IMR-90 (cell line): ENCODE measurements at regions not wholly inside any gene's neighbourhood (a gene's known extent, or its start where the extent isn't known, plus 50 kb on each side); places are given as distances from the start of the nearest gene placed in this dataset.

ENCODE experiments used
- ATAC-seq: fragments of 200-7000 bp; cut with Tn5 transposase; 2 replicates; pipeline ENCODE4 v1.9.1; 2020; ENCODE audit warnings: low read depth, mild to moderate bottlenecking, moderate library complexity
- BruUV-seq: library from RNA; stranded (reverse); fragments of 400-500 nt; replicated peaks from 2 replicates; lab custom pipeline; 2021; lab: Mats Ljungman, UMichigan
- CTCF ChIA-PET: fragments of 300-600 bp; formaldehyde crosslinking; extraction: SDS; loops from one replicate; lab custom pipeline; 2021; ENCODE audit warnings: antibody characterized with exemption; lab: Yijun Ruan, JAX
- POLR2A ChIA-PET: fragments of 300-600 bp; sonication (Branson Sonifier 250); formaldehyde crosslinking; loops from one replicate; lab custom pipeline; 2022; ENCODE audit warnings: antibody characterized with exemption; ENCODE audit not compliant: unreplicated experiment; lab: Charles Lee
- DNase-seq: peaks from one replicate; pipeline ENCODE4 v3.0.0; 2013
- H2AFZ ChIP-seq: replicated peaks from 2 replicates; pipeline ENCODE3; 2013; ENCODE audit warnings: low read length, mild to moderate bottlenecking; ENCODE audit not compliant: poor library complexity
- H2AK5ac ChIP-seq: 2 replicates; pipeline ENCODE4 v1.6.1; 2013; ENCODE audit warnings: low read depth, low read length, inconsistent platforms
- H2AK9ac ChIP-seq: replicated peaks from 2 replicates; pipeline ENCODE3; 2013; ENCODE audit warnings: mild to moderate bottlenecking, low read depth, low read length, moderate library complexity; ENCODE audit not compliant: poor library complexity
- H2BK120ac ChIP-seq: 2 replicates; pipeline ENCODE4 v1.6.1; 2013; ENCODE audit warnings: low read depth, low read length, inconsistent platforms
- H2BK15ac ChIP-seq: 3 replicates; pipeline ENCODE4 v1.6.1; 2013; ENCODE audit warnings: low read depth, low read length, inconsistent platforms
- H2BK20ac ChIP-seq: 2 replicates; pipeline ENCODE4 v1.6.1; 2013; ENCODE audit warnings: low read depth, mild to moderate bottlenecking, inconsistent platforms, low read length, moderate library complexity
- H2BK5ac ChIP-seq: 2 replicates; pipeline ENCODE4 v1.6.1; 2013; ENCODE audit warnings: mild to moderate bottlenecking, low read depth, low read length, inconsistent platforms; ENCODE audit not compliant: poor library complexity, severe bottlenecking
- H3K14ac ChIP-seq: replicated peaks from 2 replicates; pipeline ENCODE4 v1.6.1; 2013; ENCODE audit warnings: low read depth, low read length, inconsistent platforms
- H3K18ac ChIP-seq: 2 replicates; pipeline ENCODE4 v1.6.1; 2013; ENCODE audit warnings: low read depth, low read length, control low read depth
- H3K23ac ChIP-seq: 2 replicates; pipeline ENCODE4 v1.6.1; 2013; ENCODE audit warnings: low read depth, low read length, inconsistent platforms
- H3K27ac ChIP-seq: 2 replicates; pipeline ENCODE4 v1.5.1; 2013; ENCODE audit warnings: mild to moderate bottlenecking, control low read depth, low read length; ENCODE audit not compliant: insufficient read depth
- H3K27me3 ChIP-seq: 2 replicates; pipeline ENCODE4 v1.6.1; 2013; ENCODE audit warnings: low read length; ENCODE audit not compliant: control insufficient read depth, insufficient read depth
- H3K36me3 ChIP-seq: 2 replicates; pipeline ENCODE4 v1.6.1; 2013; ENCODE audit warnings: low read length, mixed read lengths; ENCODE audit not compliant: control insufficient read depth, insufficient read depth
- H3K4ac ChIP-seq: 2 replicates; pipeline ENCODE4 v1.6.1; 2013; ENCODE audit warnings: low read depth, low read length, inconsistent platforms
- H3K4me1 ChIP-seq: 2 replicates; pipeline ENCODE4 v1.6.1; 2013; ENCODE audit warnings: low read length, mixed read lengths; ENCODE audit not compliant: control insufficient read depth, insufficient read depth
- H3K4me2 ChIP-seq: 2 replicates; pipeline ENCODE4 v1.6.1; 2013; ENCODE audit warnings: low read depth, mild to moderate bottlenecking, control low read depth, low read length, moderate library complexity
- H3K4me3 ChIP-seq: 2 replicates; pipeline ENCODE4 v1.5.1; 2013; ENCODE audit warnings: low read depth, mild to moderate bottlenecking, control low read depth, low read length, moderate library complexity; ENCODE audit not compliant: insufficient read depth
- H3K56ac ChIP-seq: 2 replicates; pipeline ENCODE4 v1.6.1; 2013; ENCODE audit warnings: low read length, inconsistent platforms; ENCODE audit not compliant: insufficient read depth; ENCODE audit errors: extremely low read depth
- H3K79me1 ChIP-seq, 2 experiments: 2 replicates each; pipeline ENCODE4 v1.6.1; 2013; ENCODE audit warnings: low read length in 2 of 2, inconsistent platforms in 1 of 2, low read depth in 1 of 2
- H3K9ac ChIP-seq: 2 replicates; pipeline ENCODE4 v1.6.1; 2013; ENCODE audit warnings: low read depth, low read length, control low read depth
- H3K9me1 ChIP-seq: 2 replicates; pipeline ENCODE4 v1.6.1; 2013; ENCODE audit warnings: low read length, inconsistent platforms; ENCODE audit not compliant: insufficient read depth
- H3K9me3 ChIP-seq: 2 replicates; pipeline ENCODE4 v1.6.1; 2013; ENCODE audit warnings: low read length; ENCODE audit not compliant: control insufficient read depth, insufficient read depth
- H4K20me1 ChIP-seq: 2 replicates; pipeline ENCODE4 v1.6.1; 2013; ENCODE audit warnings: low read length, inconsistent platforms; ENCODE audit not compliant: insufficient read depth
- H4K5ac ChIP-seq: 2 replicates; pipeline ENCODE4 v1.6.1; 2013; ENCODE audit warnings: mild to moderate bottlenecking, low read depth, low read length, control low read depth
- H4K8ac ChIP-seq, 2 experiments: 2 replicates each; pipeline ENCODE4 v1.6.1; 2013; ENCODE audit warnings: low read depth in 2 of 2, low read length in 2 of 2, control low read depth in 1 of 2, inconsistent platforms in 1 of 2
- H4K91ac ChIP-seq: 2 replicates; pipeline ENCODE4 v1.6.1; 2013; ENCODE audit warnings: low read depth, low read length, inconsistent platforms; ENCODE audit not compliant: insufficient read depth
- BHLHE40 ChIP-seq: fragments of 150-350 bp; IDR thresholded peaks from 2 replicates; pipeline ENCODE4 v1.6.1; 2016; ENCODE audit warnings: mild to moderate bottlenecking, low read depth, low read length
- CEBPB ChIP-seq: IDR thresholded peaks from 2 replicates; pipeline ENCODE4 v1.6.1; 2012; ENCODE audit warnings: low read depth, low read length, improper control_type of control experiment
- CHD1 ChIP-seq: IDR thresholded peaks from 2 replicates; pipeline ENCODE4 v1.6.1; 2012; ENCODE audit warnings: low read depth, low read length, improper control_type of control experiment
- FOS ChIP-seq: fragments of 150-350 bp; IDR thresholded peaks from 2 replicates; pipeline ENCODE4 v1.6.1; 2016; ENCODE audit warnings: low read depth, low read length
- MAFK ChIP-seq: IDR thresholded peaks from 2 replicates; pipeline ENCODE4 v1.6.1; 2012; ENCODE audit warnings: low read depth, low read length, improper control_type of control experiment
- MAZ ChIP-seq: IDR thresholded peaks from 2 replicates; pipeline ENCODE4 v1.6.1; 2012; ENCODE audit warnings: low read depth, mild to moderate bottlenecking, low read length, improper control_type of control experiment, moderate library complexity, borderline replicate concordance
- MXI1 ChIP-seq: IDR thresholded peaks from 2 replicates; pipeline ENCODE4 v1.6.1; 2012; ENCODE audit warnings: low read depth, mild to moderate bottlenecking, low read length, moderate library complexity, borderline replicate concordance
- NFE2L2 ChIP-seq: fragments of 150-350 bp; IDR thresholded peaks from 2 replicates; pipeline ENCODE4 v1.6.1; 2016; ENCODE audit warnings: low read depth, mild to moderate bottlenecking, low read length
- POLR2A ChIP-seq: IDR thresholded peaks from 2 replicates; pipeline ENCODE4 v1.6.1; 2012; ENCODE audit warnings: mild to moderate bottlenecking, low read depth, low read length
- RAD21 ChIP-seq: IDR thresholded peaks from 2 replicates; pipeline ENCODE4 v1.6.1; 2012; ENCODE audit warnings: low read length, improper control_type of control experiment
- RCOR1 ChIP-seq: IDR thresholded peaks from 2 replicates; pipeline ENCODE4 v1.6.1; 2012; ENCODE audit warnings: mild to moderate bottlenecking, low read length, improper control_type of control experiment; ENCODE audit not compliant: insufficient replicate concordance
- RFX5 ChIP-seq: IDR thresholded peaks from 2 replicates; pipeline ENCODE4 v1.8.0; 2012; ENCODE audit warnings: low read depth, mild to moderate bottlenecking, low read length, moderate library complexity
- SMC3 ChIP-seq: fragments of 150-350 bp; IDR thresholded peaks from 2 replicates; pipeline ENCODE4 v1.6.1; 2016; ENCODE audit warnings: low read depth, mild to moderate bottlenecking, antibody characterized with exemption, low read length, moderate library complexity
- WGBS, 2 experiments: methylation state at CpG; one replicate each; pipeline versions ENCODE4 v1.1.5 to v1.1.7; 2013; ENCODE audit warnings: missing lambda C conversion rate in 2 of 2; ENCODE audit not compliant: insufficient read length in 1 of 2; ENCODE audit errors: extremely low coverage in 2 of 2; 5-methylcytosine and 5-hydroxymethylcytosine counted together
- dilution Hi-C: fragments of 300-500 bp; cut with HindIII; formaldehyde crosslinking; loops from one replicate; pipeline ENCODE4 v1.14.3; 2018; ENCODE audit warnings: low sequenced_read_pairs; ENCODE audit not compliant: unreplicated experiment
- in situ Hi-C: fragments of 300-500 bp; cut with MboI; formaldehyde crosslinking; loops from 3 replicates; pipeline ENCODE4 v1.14.3; 2019; ENCODE audit warnings: low sequenced_read_pairs, inconsistent platforms, mixed read lengths
- intact Hi-C: fragments of 100-400 bp; cut with micrococcal nuclease; formaldehyde crosslinking; loops from 2 replicates; pipeline ENCODE4 v1.10.0; 2022
- TF ChIP-seq, protein P1 (sequence below): conservative IDR thresholded peaks from 2 replicates; pipeline ENCODE4 v1.5.1; 2012; ENCODE audit warnings: mild to moderate bottlenecking, low read depth, low read length, improper control_type of control experiment
- TF ChIP-seq, protein P2 (sequence below): fragments of 150-350 bp; IDR thresholded peaks from 2 replicates; pipeline ENCODE4 v1.6.1; 2016; ENCODE audit warnings: low read depth, mild to moderate bottlenecking, low read length, moderate library complexity, borderline replicate concordance
- TF ChIP-seq, protein P3 (sequence below): fragments of 150-350 bp; IDR thresholded peaks from 2 replicates; pipeline ENCODE4 v1.6.1; 2017; ENCODE audit warnings: mild to moderate bottlenecking, antibody characterized with exemption, low read length, low read depth

DNA sequence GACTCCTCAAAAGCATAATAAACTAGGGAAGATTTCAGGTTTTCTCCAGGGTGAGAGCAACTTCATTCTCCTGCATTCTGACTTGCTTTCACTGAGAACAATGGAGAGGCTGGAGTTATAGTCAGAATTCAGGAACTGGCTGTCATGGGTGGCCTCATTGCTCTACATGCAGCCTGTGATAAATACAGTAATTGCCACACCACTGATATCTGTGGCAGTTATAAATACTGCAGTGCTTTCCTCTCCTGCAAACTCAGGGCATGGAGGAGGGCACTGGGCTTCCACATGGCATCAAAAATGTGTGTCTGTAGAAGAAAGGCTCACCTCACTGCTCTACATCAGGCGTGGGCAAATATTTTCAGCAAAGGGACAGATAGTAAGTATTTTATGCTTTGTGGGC is 510.2 kb downstream of the ZNF516 start:
- no CpG with 5 or more reads among the region's 1 CpG for WGBS, 2 experiments
- Histone ChIP-seq H2BK120ac (no peak overlapping the region), H3K4ac (no peak overlapping the region), H2AK9ac (no peak overlapping the region), H2BK15ac (no peak overlapping the region), H2BK20ac (no peak overlapping the region), H2AK5ac (no peak overlapping the region), H3K23ac (no peak overlapping the region), H3K9me3 (peaks cover 28% of the 10 kb centered on the region), H3K4me1 (no peaks in the 10 kb centered on the region), H3K9ac (no peak overlapping the region), H4K5ac (no peak overlapping the region), H2AFZ (no peak overlapping the region), H3K27ac (no peak overlapping the region), H4K91ac (no peak overlapping the region), H2BK5ac (no peak overlapping the region), H3K9me1 (no peaks in the 10 kb centered on the region), H3K36me3 (no peaks in the 10 kb centered on the region), H3K14ac (no peak overlapping the region), H3K4me3 (no peak overlapping the region), H3K79me1 (no peaks in the 10 kb centered on the region), H3K4me2 (no peak overlapping the region), H3K18ac (no peak overlapping the region), H3K27me3 (no peaks in the 10 kb centered on the region), H4K20me1 (no peaks in the 10 kb centered on the region), H4K8ac (no peak overlapping the region), H3K56ac (no peak overlapping the region)
- POLR2A ChIA-PET, result no interaction called here
- no peak for TF ChIP-seq FOS
- TF ChIP-seq, protein P1, sequence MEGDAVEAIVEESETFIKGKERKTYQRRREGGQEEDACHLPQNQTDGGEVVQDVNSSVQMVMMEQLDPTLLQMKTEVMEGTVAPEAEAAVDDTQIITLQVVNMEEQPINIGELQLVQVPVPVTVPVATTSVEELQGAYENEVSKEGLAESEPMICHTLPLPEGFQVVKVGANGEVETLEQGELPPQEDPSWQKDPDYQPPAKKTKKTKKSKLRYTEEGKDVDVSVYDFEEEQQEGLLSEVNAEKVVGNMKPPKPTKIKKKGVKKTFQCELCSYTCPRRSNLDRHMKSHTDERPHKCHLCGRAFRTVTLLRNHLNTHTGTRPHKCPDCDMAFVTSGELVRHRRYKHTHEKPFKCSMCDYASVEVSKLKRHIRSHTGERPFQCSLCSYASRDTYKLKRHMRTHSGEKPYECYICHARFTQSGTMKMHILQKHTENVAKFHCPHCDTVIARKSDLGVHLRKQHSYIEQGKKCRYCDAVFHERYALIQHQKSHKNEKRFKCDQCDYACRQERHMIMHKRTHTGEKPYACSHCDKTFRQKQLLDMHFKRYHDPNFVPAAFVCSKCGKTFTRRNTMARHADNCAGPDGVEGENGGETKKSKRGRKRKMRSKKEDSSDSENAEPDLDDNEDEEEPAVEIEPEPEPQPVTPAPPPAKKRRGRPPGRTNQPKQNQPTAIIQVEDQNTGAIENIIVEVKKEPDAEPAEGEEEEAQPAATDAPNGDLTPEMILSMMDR, result no peak
- no peak for TF ChIP-seq MAFK
- TF ChIP-seq, protein P2, sequence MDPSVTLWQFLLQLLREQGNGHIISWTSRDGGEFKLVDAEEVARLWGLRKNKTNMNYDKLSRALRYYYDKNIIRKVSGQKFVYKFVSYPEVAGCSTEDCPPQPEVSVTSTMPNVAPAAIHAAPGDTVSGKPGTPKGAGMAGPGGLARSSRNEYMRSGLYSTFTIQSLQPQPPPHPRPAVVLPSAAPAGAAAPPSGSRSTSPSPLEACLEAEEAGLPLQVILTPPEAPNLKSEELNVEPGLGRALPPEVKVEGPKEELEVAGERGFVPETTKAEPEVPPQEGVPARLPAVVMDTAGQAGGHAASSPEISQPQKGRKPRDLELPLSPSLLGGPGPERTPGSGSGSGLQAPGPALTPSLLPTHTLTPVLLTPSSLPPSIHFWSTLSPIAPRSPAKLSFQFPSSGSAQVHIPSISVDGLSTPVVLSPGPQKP, result no peak
- TF ChIP-seq BHLHE40, result no peak
- TF ChIP-seq NFE2L2, result no peak
- no peak for TF ChIP-seq CEBPB
- no peak for TF ChIP-seq MXI1
- TF ChIP-seq POLR2A, result no peak
- TF ChIP-seq, protein P3, sequence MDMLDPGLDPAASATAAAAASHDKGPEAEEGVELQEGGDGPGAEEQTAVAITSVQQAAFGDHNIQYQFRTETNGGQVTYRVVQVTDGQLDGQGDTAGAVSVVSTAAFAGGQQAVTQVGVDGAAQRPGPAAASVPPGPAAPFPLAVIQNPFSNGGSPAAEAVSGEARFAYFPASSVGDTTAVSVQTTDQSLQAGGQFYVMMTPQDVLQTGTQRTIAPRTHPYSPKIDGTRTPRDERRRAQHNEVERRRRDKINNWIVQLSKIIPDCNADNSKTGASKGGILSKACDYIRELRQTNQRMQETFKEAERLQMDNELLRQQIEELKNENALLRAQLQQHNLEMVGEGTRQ, result no peak
- no peak for TF ChIP-seq RAD21
- no peak for TF ChIP-seq RCOR1
- no peak for TF ChIP-seq RFX5
- no peak for TF ChIP-seq SMC3
- TF ChIP-seq CHD1, result no peak
- TF ChIP-seq MAZ, result no peak
- dilution Hi-C loops (no loop called here), in situ Hi-C loops (no loop called here), intact Hi-C loops (no loop called here)
- ATAC-seq, result no peak
- CTCF ChIA-PET, result no interaction called here
- no peak for DNase-seq
- BruUV-seq, result no TSS peak
